OCI-LY1 (cell line): ENCODE measurements at regions not wholly inside any gene's neighbourhood (a gene's known extent, or its start where the extent isn't known, plus 50 kb on each side); places are given as distances from the start of the nearest gene placed in this dataset.

ENCODE experiments used
- H2AFZ ChIP-seq: fragments of 200-600 bp; sonication (generic), shearing (Covaris generic); 2 replicates; pipeline ENCODE4 v1.6.0; 2014; ENCODE audit warnings: antibody characterized with exemption, mild to moderate bottlenecking, low read length
- H3F3A ChIP-seq: fragments of 200-600 bp; sonication (generic), shearing (Covaris generic); 2 replicates; pipeline ENCODE4 v1.6.0; 2014; ENCODE audit warnings: mild to moderate bottlenecking, antibody characterized with exemption, low read length, moderate library complexity; ENCODE audit not compliant: insufficient read depth
- H3K27ac ChIP-seq: fragments of 200-600 bp; sonication (generic); 2 replicates; pipeline ENCODE4 v1.5.1; 2014; ENCODE audit warnings: low read length, mixed run types, mild to moderate bottlenecking, low read depth; ENCODE audit not compliant: poor library complexity, severe bottlenecking
- H3K27me3 ChIP-seq: fragments of 200-600 bp; sonication (generic); 2 replicates; pipeline ENCODE4 v1.6.0; 2014; ENCODE audit warnings: antibody characterized with exemption, mild to moderate bottlenecking, low read length, moderate library complexity; ENCODE audit not compliant: insufficient read depth
- H3K36me3 ChIP-seq: fragments of 200-600 bp; sonication (generic); 2 replicates; pipeline ENCODE4 v1.6.1; 2014; ENCODE audit warnings: mild to moderate bottlenecking, antibody characterized with exemption, low read length, moderate library complexity, mixed read lengths; ENCODE audit not compliant: insufficient read depth
- H3K4me1 ChIP-seq: fragments of 200-600 bp; sonication (generic); 2 replicates; pipeline ENCODE4 v1.5.1; 2014; ENCODE audit warnings: mild to moderate bottlenecking, low read length, moderate library complexity; ENCODE audit not compliant: insufficient read depth, severe bottlenecking
- H3K4me2 ChIP-seq: fragments of 200-600 bp; sonication (generic), shearing (Covaris generic); 2 replicates; pipeline ENCODE4 v1.6.1; 2014; ENCODE audit warnings: low read length
- H3K4me3 ChIP-seq: fragments of 200-600 bp; sonication (generic); 2 replicates; pipeline ENCODE4 v1.5.1; 2014; ENCODE audit warnings: low read length, low read depth, mild to moderate bottlenecking, mixed read lengths; ENCODE audit not compliant: poor library complexity, severe bottlenecking
- H3K79me2 ChIP-seq: fragments of 200-600 bp; shearing (Covaris generic); 2 replicates; pipeline ENCODE4 v1.6.1; 2016; ENCODE audit warnings: mixed run types, low read length, mixed read lengths; ENCODE audit not compliant: insufficient read depth
- H3K9ac ChIP-seq: fragments of 200-600 bp; sonication (generic), shearing (Covaris generic); 2 replicates; pipeline ENCODE4 v1.6.1; 2014; ENCODE audit warnings: mild to moderate bottlenecking, low read length, mixed read lengths
- H3K9me2 ChIP-seq: fragments of 200-600 bp; sonication (generic), shearing (Covaris generic); 2 replicates; pipeline ENCODE4 v1.6.1; 2014; ENCODE audit warnings: low read depth, mild to moderate bottlenecking, low read length, mixed read lengths
- H3K9me3 ChIP-seq: fragments of 200-600 bp; shearing (Covaris generic); 2 replicates; pipeline ENCODE4 v1.6.1; 2014; ENCODE audit warnings: low read length, mixed read lengths
- H4K20me1 ChIP-seq: fragments of 200-600 bp; sonication (generic), shearing (Covaris generic); 2 replicates; pipeline ENCODE4 v1.6.0; 2016; ENCODE audit warnings: mild to moderate bottlenecking, low read length; ENCODE audit not compliant: insufficient read depth
- CTCF ChIP-seq: fragments of 200-600 bp; sonication (generic), shearing (Covaris generic); IDR thresholded peaks from 2 replicates; pipeline ENCODE4 v1.5.1; 2017; ENCODE audit warnings: mild to moderate bottlenecking, antibody characterized with exemption, low read length, moderate library complexity, mixed read lengths
- EZH2 ChIP-seq: fragments of 200-600 bp; sonication (generic), shearing (Covaris generic); IDR thresholded peaks from 2 replicates; pipeline ENCODE4 v1.8.0; 2017; ENCODE audit warnings: borderline replicate concordance, mixed run types, mild to moderate bottlenecking, antibody characterized with exemption, low read length, moderate library complexity, mixed read lengths

DNA sequence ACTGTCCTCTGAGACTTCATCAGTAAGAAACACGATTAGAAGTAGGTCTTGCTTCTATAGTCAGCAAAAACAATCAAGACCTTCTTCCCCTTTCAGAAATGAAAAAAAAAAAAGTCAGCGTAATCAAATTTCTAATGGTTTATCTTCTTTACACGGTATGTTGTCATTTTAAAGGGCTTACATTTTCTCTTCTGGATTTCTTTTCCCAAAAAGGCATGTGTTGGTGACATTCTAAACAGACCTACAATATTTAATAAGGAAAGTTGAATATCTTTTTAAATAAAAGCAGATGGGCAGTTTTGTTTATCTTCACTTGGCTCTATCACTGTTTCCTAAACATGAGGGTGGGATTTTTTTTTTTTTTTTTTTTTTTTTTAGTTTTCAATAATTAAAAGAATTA lies 197.3 kb upstream of the ADAMTS9 start:
- no peak overlapping the region for H3K4me3 ChIP-seq
- no peaks in the 10 kb centered on the region for H3F3A ChIP-seq
- H2AFZ ChIP-seq: no peak overlapping the region
- no peak overlapping the region for H3K27ac ChIP-seq
- no peaks in the 10 kb centered on the region for H3K4me1 ChIP-seq
- H3K4me2 ChIP-seq: no peak overlapping the region
- H3K9me2 ChIP-seq: no peaks in the 10 kb centered on the region
- no peak for TF ChIP-seq EZH2
- TF ChIP-seq CTCF: no peak
- H3K9me3 ChIP-seq: no peaks in the 10 kb centered on the region
- H3K79me2 ChIP-seq: no peaks in the 10 kb centered on the region
- H4K20me1 ChIP-seq: no peaks in the 10 kb centered on the region
- no peaks in the 10 kb centered on the region for H3K27me3 ChIP-seq
- H3K36me3 ChIP-seq: no peaks in the 10 kb centered on the region
- H3K9ac ChIP-seq: no peak overlapping the region

GRCh38 chr3:64884536-64884935 lies 196.7 kb upstream of the ADAMTS9 start:
- Histone ChIP-seq H3K9ac (no peak overlapping the region), H3K79me2 (no peaks in the 10 kb centered on the region), H3K9me3 (no peaks in the 10 kb centered on the region), H3F3A (no peaks in the 10 kb centered on the region), H4K20me1 (no peaks in the 10 kb centered on the region), H3K9me2 (no peaks in the 10 kb centered on the region), H3K4me1 (no peaks in the 10 kb centered on the region), H2AFZ (no peak overlapping the region), H3K4me3 (no peak overlapping the region), H3K36me3 (no peaks in the 10 kb centered on the region), H3K27me3 (no peaks in the 10 kb centered on the region), H3K27ac (no peak overlapping the region), H3K4me2 (no peak overlapping the region)
- no peak for TF ChIP-seq CTCF
- TF ChIP-seq EZH2: no peak

- Histone ChIP-seq H3K4me2 (no peak overlapping the region), H3K9me3 (no peaks in the 10 kb centered on the region), H3K27ac (no peak overlapping the region), H3K36me3 (no peaks in the 10 kb centered on the region), H4K20me1 (no peaks in the 10 kb centered on the region), H3F3A (no peaks in the 10 kb centered on the region), H2AFZ (no peak overlapping the region), H3K79me2 (no peaks in the 10 kb centered on the region), H3K27me3 (no peaks in the 10 kb centered on the region), H3K9me2 (no peaks in the 10 kb centered on the region), H3K4me3 (no peak overlapping the region), H3K9ac (no peak overlapping the region), H3K4me1 (no peaks in the 10 kb centered on the region)
- no peak for TF ChIP-seq CTCF
- TF ChIP-seq EZH2: no peak
Observed at GRCh38 chr3:64880916-64881315, 193.1 kb upstream of the ADAMTS9 start.
